ENCODE measurements at regions not wholly inside any gene's neighbourhood (a gene's known extent, or its start where the extent isn't known, plus 50 kb on each side); places are given as distances from the start of the nearest gene placed in this dataset.
A peak's percentile ranks its signal among the peaks of the same experiment; 100 is the strongest.
"Not testable (repeated sequence)": the region's sequence is repeated elsewhere in the genome, so short reads cannot be mapped to it uniquely, and the experiment has no call there.

GRCh38 chr17:55986817-55987216, 166.5 kb upstream of the ANKFN1 start:
- TF ChIP-seq CTCF (conservative IDR thresholded peaks at IDR 0.05; ENCODE audit: control insufficient read depth, insufficient read depth, low read depth, low read length), result no peak
- no peak overlapping the region for H3K4me3 ChIP-seq (ENCODE audit: control insufficient read depth, low read depth, low read length)

GRCh38 chr17:55988861-55989260, 164.4 kb upstream of the ANKFN1 start:
- no peak for TF ChIP-seq CTCF (conservative IDR thresholded peaks at IDR 0.05; ENCODE audit: control insufficient read depth, insufficient read depth, low read depth, low read length)
- no peak for DNase-seq (ENCODE audit: low read depth)
- no peak overlapping the region for H3K4me3 ChIP-seq (ENCODE audit: control insufficient read depth, low read depth, low read length)

More at GRCh38 chr17:55986817-55987216, 166.5 kb upstream of the ANKFN1 start:
- no peak for DNase-seq (ENCODE audit: low read depth)

- no peak overlapping the region for H3K4me3 ChIP-seq (ENCODE audit: control insufficient read depth, low read depth, low read length)
- no peak for DNase-seq (ENCODE audit: low read depth)
- no peak for TF ChIP-seq CTCF (conservative IDR thresholded peaks at IDR 0.05; ENCODE audit: control insufficient read depth, insufficient read depth, low read depth, low read length)
These were observed 162.8 kb upstream of the ANKFN1 start for GRCh38 chr17:55990332-55991006.

- no peak overlapping the region for H3K4me3 ChIP-seq (ENCODE audit: control insufficient read depth, low read depth, low read length)
- peak; percentile 31 for TF ChIP-seq CTCF (conservative IDR thresholded peaks at IDR 0.05; ENCODE audit: control insufficient read depth, insufficient read depth, low read depth, low read length)
- DNase-seq (ENCODE audit: low read depth), result peak; percentile 10
These were observed 156.4 kb upstream of the ANKFN1 start for GRCh38 chr17:55996826-55997225.

DNA sequence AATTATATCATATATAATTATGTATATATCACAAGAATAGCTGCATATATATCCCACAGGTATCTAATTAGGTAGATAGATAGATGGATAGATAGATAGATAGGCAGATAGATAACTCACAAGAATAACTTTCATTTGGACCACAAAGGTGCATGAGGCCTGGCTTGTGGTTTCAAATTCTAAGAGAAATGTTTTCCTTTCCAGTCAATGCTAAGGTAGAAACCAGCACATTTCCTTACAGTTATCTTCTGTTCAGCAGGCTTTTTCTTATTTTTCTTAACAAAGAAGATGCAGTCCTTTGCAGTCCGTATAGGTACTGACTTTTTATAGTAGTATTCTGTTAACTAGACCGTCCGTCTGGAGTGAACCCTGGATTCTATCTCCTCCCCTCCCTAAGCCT, 152.9 kb upstream of the ANKFN1 start:
- TF ChIP-seq CTCF (conservative IDR thresholded peaks at IDR 0.05; ENCODE audit: control insufficient read depth, insufficient read depth, low read depth, low read length), result no peak
- no peak overlapping the region for H3K4me3 ChIP-seq (ENCODE audit: control insufficient read depth, low read depth, low read length)
- no peak for DNase-seq (ENCODE audit: low read depth)

DNA sequence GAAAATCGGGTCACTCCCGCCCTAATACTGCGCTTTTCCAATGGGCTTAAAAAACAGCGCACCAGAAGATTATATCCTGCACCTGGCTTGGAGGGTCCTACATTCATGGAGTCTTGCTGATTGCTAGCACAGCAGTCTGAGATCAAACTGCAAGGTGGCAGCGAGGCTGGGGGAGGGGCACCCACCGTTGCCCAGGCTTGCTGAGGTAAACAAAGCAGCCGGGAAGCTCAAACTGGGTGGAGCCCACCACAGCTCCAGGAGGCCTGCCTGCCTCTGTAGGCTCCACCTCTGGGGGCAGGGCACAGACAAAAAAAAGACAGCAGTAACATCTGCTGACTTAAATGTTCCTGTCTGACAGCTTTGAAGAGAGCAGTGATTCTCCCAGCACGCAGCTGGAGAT, 150.6 kb upstream of the ANKFN1 start:
- not testable (repeated sequence) for DNase-seq (ENCODE audit: low read depth); H3K4me3 ChIP-seq (ENCODE audit: control insufficient read depth, low read depth, low read length)

DNA sequence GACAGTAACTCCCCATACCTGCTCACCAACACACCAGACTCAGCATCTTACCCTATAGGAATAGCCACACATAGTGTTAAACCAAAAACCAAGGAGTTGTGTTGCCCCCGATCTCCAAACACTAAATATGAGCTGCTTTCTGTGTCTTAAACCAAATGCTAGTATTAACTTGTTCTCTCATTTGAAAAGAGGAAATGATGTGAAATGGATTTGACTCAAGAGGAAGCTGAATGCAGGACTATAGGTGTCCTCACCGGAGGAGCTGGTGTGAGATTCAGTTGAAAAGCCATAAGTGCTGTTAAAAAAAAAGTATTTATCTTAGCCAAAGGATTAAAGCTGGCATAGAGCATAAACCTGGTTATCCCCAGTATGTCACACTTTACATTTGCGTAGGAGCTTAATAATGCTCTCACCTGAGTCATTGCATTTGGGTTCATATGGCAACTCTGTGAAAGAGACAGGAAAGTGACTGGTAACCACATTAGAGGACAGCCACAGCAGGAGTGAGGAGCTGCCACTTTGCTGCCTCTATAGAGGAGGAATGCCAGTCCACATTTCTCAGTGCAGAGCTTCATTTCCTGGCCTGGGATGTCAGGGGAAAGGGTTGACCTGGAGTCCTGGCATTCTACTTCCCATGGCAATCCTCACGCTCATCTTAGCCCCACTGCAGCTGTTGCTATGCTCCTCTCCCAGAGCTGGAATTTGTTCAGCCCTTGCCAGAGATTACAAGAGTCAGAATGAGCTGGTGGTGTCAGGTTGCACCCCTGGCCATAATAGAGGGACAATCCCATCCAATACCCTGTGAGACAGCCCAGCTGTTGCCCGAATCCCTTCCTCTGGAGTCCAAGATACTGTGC, 143.3 kb upstream of the ANKFN1 start:
- peak; percentile 3 for DNase-seq (ENCODE audit: low read depth)
- TF ChIP-seq CTCF (conservative IDR thresholded peaks at IDR 0.05; ENCODE audit: control insufficient read depth, insufficient read depth, low read depth, low read length), result no peak

More for the DNA sequence above, 143.3 kb upstream of the ANKFN1 start:
- no peak overlapping the region for H3K4me3 ChIP-seq (ENCODE audit: control insufficient read depth, low read depth, low read length)

Data from fibroblast of mammary gland (primary cell).